ENCODE measurements at regions not wholly inside any gene's neighbourhood (a gene's known extent, or its start where the extent isn't known, plus 50 kb on each side); places are given as distances from the start of the nearest gene placed in this dataset.
"Not testable (repeated sequence)": the region's sequence is repeated elsewhere in the genome, so short reads cannot be mapped to it uniquely, and the experiment has no call there.

DNA sequence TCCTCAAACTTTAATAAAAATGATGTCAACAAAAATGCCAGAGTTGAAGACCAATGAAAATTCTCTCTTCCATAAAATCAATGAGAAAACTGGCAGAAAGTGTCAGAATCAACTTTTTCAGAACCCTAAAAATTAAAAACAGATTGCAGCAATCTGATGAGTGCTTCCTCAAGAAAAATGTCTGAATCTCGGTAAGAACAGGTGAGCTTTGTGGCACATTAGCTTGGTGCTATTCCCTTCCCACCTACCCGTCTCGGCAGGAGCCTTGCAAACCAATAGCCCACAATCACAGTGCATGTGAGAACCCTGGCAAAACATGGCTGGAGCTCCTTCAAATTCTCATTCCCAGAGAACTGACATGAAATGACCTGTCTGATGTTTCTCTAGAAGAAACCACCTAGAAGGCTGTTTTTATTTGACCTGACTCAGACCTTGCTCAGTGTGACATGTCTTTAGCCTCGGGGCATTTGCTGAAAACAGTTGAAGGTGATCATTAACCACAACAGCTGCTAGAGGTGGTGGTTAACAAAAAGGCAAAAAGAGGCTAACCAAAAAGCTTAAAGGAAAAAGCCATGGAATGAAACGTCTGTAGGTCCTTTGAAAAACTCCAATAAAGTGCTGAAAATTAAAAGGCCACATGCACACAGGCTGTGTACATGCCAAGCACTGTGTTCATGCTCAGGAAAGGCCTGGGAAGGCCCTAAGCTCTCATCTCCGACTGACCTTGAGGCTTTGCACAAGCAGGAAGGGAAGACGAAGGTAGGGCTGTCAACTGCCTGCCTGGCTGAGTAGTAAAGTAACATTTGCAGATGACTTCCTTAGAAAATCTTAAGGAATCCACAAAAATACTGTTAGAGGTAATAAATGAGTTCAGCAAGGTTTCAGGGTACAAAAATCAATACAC lies 253.0 kb upstream of the NSMCE3 start:
- DNase-seq (ENCODE audit: low read depth), result no peak
- H3K4me3 ChIP-seq (ENCODE audit: control insufficient read depth, low read depth, low read length), result no peak overlapping the region
- no peak for TF ChIP-seq CTCF (conservative IDR thresholded peaks at IDR 0.05; ENCODE audit: control insufficient read depth, insufficient read depth, low read depth, low read length)

DNA sequence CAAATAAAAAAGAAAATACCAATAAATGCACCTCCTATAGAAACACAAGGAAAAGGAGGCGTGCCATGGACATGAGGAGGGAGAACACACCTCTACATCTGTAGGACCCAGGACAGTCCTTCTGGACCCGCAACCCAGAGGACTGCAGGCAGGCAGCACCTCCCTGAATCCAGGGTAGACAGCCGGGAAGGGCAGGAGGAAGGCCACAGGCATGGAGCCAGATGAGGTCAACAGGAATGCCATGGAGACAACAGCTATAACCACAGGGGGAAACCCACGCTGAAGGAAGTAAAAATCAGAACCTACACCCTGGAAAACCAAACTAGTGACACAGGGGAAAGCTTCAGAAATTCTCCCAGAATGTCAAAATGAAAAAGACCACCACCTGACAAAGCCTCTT lies 248.8 kb upstream of the NSMCE3 start:
- DNase-seq (ENCODE audit: low read depth), result no peak
- no peak for TF ChIP-seq CTCF (conservative IDR thresholded peaks at IDR 0.05; ENCODE audit: control insufficient read depth, insufficient read depth, low read depth, low read length)
- H3K4me3 ChIP-seq (ENCODE audit: control insufficient read depth, low read depth, low read length), result no peak overlapping the region

DNA sequence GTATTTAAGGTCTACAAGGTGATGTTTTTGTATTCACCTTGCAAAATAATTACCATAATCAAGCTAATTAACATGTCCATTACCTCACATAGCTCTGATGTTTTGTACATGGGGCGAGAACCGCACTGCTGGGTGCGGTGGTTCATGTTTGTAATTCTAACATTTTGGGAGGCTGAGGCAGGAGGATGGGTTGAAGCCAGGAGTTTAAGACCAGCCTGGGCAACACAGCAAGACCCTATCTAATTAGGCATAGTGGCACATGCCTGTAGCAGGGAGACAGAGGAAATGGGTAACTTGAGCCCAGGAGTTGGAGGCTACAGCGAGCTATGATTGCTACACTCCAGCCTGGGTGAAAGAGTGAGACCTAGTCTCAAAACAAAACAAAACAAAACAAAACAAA lies 248.2 kb upstream of the NSMCE3 start:
- no peak for DNase-seq (ENCODE audit: low read depth)
- no peak for TF ChIP-seq CTCF (conservative IDR thresholded peaks at IDR 0.05; ENCODE audit: control insufficient read depth, insufficient read depth, low read depth, low read length)
- H3K4me3 ChIP-seq (ENCODE audit: control insufficient read depth, low read depth, low read length), result no peak overlapping the region

DNA sequence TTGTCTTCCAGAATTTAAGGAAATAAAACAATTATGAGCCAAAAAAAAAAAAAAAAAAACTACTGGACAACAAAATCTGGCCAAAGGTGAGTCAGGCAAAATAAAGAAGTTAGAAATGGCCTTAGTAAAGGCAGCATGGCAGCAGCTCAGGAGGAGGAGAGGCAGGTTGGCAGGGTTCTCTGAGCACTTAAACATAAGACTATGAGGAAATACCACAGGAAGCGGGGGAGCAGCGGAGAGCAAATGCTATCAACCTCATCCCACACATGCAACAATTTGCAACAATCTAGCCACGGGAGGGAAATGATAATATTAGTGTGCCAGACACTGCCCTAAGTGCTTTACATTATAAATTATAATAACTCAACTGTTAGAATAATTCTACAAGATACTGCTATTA lies 247.3 kb upstream of the NSMCE3 start:
- TF ChIP-seq CTCF (conservative IDR thresholded peaks at IDR 0.05; ENCODE audit: control insufficient read depth, insufficient read depth, low read depth, low read length), result no peak
- DNase-seq (ENCODE audit: low read depth), result no peak

GRCh38 chr15:29514926-29515325 lies 245.3 kb upstream of the NSMCE3 start:
- DNase-seq (ENCODE audit: low read depth), result no peak
- no peak overlapping the region for H3K4me3 ChIP-seq (ENCODE audit: control insufficient read depth, low read depth, low read length)
- TF ChIP-seq CTCF (conservative IDR thresholded peaks at IDR 0.05; ENCODE audit: control insufficient read depth, insufficient read depth, low read depth, low read length), result no peak

More for the DNA sequence above, 247.3 kb upstream of the NSMCE3 start:
- no peak overlapping the region for H3K4me3 ChIP-seq (ENCODE audit: control insufficient read depth, low read depth, low read length)

DNA sequence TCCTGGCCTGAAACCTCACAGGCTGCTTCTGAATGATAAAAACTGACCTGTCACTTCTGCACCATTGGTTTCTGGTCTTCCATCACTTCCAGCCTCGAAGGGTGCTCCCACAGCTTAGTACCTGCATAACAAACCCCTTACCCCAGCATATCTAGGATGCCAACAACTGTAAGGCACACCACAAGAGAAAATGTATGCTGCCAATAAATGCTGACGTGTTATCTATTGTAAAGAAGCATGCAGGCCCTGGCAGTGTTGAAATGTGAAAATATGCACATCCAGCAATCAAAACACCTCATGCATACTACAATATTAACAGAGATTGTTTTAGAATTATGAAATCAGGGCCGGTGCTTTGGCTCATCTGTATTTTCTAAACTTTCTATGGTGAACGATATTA lies 242.0 kb upstream of the NSMCE3 start:
- H3K4me3 ChIP-seq (ENCODE audit: control insufficient read depth, low read depth, low read length), result no peak overlapping the region
- DNase-seq (ENCODE audit: low read depth), result no peak
- TF ChIP-seq CTCF (conservative IDR thresholded peaks at IDR 0.05; ENCODE audit: control insufficient read depth, insufficient read depth, low read depth, low read length), result no peak

GRCh38 chr15:29505535-29505934 lies 235.9 kb upstream of the NSMCE3 start:
- not testable (repeated sequence) for H3K4me3 ChIP-seq (ENCODE audit: control insufficient read depth, low read depth, low read length); DNase-seq (ENCODE audit: low read depth)

Data from fibroblast of mammary gland (primary cell).